Smooth muscle cell (in vitro differentiated cells): ENCODE measurements at regions not wholly inside any gene's neighbourhood (a gene's known extent, or its start where the extent isn't known, plus 50 kb on each side); places are given as distances from the start of the nearest gene placed in this dataset.

ENCODE experiments used
- DNase-seq: peaks from one replicate; lab custom pipeline; 2025; ENCODE audit not compliant: unreplicated experiment; lab: John Stamatoyannopoulos, UW
- H2AFZ ChIP-seq: fragments of 200-600 bp; sonication (generic); 2 replicates; pipeline ENCODE4 v1.6.0; 2016; ENCODE audit warnings: antibody characterized with exemption, low read depth, mild to moderate bottlenecking
- H3F3A ChIP-seq: fragments of 200-600 bp; sonication (generic); 2 replicates; pipeline ENCODE4 v1.6.0; 2017; ENCODE audit warnings: antibody characterized with exemption, low read depth
- H3K27ac ChIP-seq: fragments of 200-600 bp; sonication (generic); 2 replicates; pipeline ENCODE4 v1.5.1; 2016; ENCODE audit warnings: low read depth, mild to moderate bottlenecking
- H3K27me3 ChIP-seq: fragments of 200-600 bp; sonication (generic); 2 replicates; pipeline ENCODE4 v1.6.1; 2016; ENCODE audit warnings: low read depth, mild to moderate bottlenecking
- H3K36me3 ChIP-seq: fragments of 200-600 bp; sonication (generic); 2 replicates; pipeline ENCODE4 v1.5.1; 2016; ENCODE audit warnings: low read depth
- H3K4me1 ChIP-seq: fragments of 200-600 bp; sonication (generic); 2 replicates; pipeline ENCODE4 v1.5.1; 2016; ENCODE audit warnings: low read depth
- H3K4me2 ChIP-seq: fragments of 200-600 bp; sonication (generic); 2 replicates; pipeline ENCODE4 v1.6.0; 2016; ENCODE audit warnings: mild to moderate bottlenecking
- H3K4me3 ChIP-seq: fragments of 200-600 bp; sonication (generic); 2 replicates; pipeline ENCODE4 v1.5.1; 2016; ENCODE audit warnings: mild to moderate bottlenecking
- H3K79me2 ChIP-seq: fragments of 200-600 bp; sonication (generic); 2 replicates; pipeline ENCODE4 v1.6.0; 2016; ENCODE audit warnings: low read depth, mild to moderate bottlenecking
- H3K9ac ChIP-seq: fragments of 200-600 bp; sonication (generic); 2 replicates; pipeline ENCODE4 v1.6.0; 2016; ENCODE audit warnings: low read depth
- H3K9me3 ChIP-seq: fragments of 200-600 bp; sonication (generic); replicated peaks from 2 replicates; pipeline ENCODE4 v1.5.1; 2016; ENCODE audit warnings: low read depth
- H4K20me1 ChIP-seq: fragments of 200-600 bp; sonication (generic); 2 replicates; pipeline ENCODE4 v1.6.0; 2016; ENCODE audit warnings: low read depth
- CTCF ChIP-seq: fragments of 200-600 bp; sonication (generic); IDR thresholded peaks from 2 replicates; pipeline ENCODE4 v1.5.1; 2017; ENCODE audit warnings: borderline replicate concordance, mild to moderate bottlenecking, antibody characterized with exemption; ENCODE audit not compliant: insufficient read depth, poor library complexity, severe bottlenecking
- WGBS: methylation state at CpG from one replicate; pipeline ENCODE4 v1.1.7; 2016; ENCODE audit warnings: low lambda C conversion rate; 5-methylcytosine and 5-hydroxymethylcytosine counted together

GRCh38 chr4:115360431-115360830 lies 247.0 kb upstream of the NDST4 start:
- H3K4me1 ChIP-seq, result no peaks in the 10 kb centered on the region
- H3K9me3 ChIP-seq, result no peaks in the 10 kb centered on the region
- H3K36me3 ChIP-seq, result no peaks in the 10 kb centered on the region
- H3K27ac ChIP-seq, result peak overlapping the region; percentile 17
- no peak for DNase-seq
- H3K79me2 ChIP-seq, result no peaks in the 10 kb centered on the region
- H3K4me2 ChIP-seq, result peak overlapping the region; percentile 47
- H4K20me1 ChIP-seq, result no peaks in the 10 kb centered on the region
- H3K9ac ChIP-seq, result no peak overlapping the region
- no peaks in the 10 kb centered on the region for H3K27me3 ChIP-seq
- no peak overlapping the region for H3K4me3 ChIP-seq
- H3F3A ChIP-seq, result no peaks in the 10 kb centered on the region
- no peak for TF ChIP-seq CTCF
- 15% methylated on average over 2 of the region's 2 CpGs for WGBS
- peak overlapping the region; percentile 74 for H2AFZ ChIP-seq

GRCh38 chr4:115357776-115358175 lies 244.4 kb upstream of the NDST4 start:
- Histone ChIP-seq H3K4me3 (no peak overlapping the region), H3K27me3 (no peaks in the 10 kb centered on the region), H3K9ac (no peak overlapping the region), H3K79me2 (no peaks in the 10 kb centered on the region), H3K4me1 (no peaks in the 10 kb centered on the region), H4K20me1 (no peaks in the 10 kb centered on the region), H3K27ac (no peak overlapping the region), H2AFZ (no peak overlapping the region), H3F3A (no peaks in the 10 kb centered on the region), H3K4me2 (no peak overlapping the region), H3K9me3 (peaks cover 4% of the 10 kb centered on the region), H3K36me3 (no peaks in the 10 kb centered on the region)
- DNase-seq, result no peak
- no peak for TF ChIP-seq CTCF

DNA sequence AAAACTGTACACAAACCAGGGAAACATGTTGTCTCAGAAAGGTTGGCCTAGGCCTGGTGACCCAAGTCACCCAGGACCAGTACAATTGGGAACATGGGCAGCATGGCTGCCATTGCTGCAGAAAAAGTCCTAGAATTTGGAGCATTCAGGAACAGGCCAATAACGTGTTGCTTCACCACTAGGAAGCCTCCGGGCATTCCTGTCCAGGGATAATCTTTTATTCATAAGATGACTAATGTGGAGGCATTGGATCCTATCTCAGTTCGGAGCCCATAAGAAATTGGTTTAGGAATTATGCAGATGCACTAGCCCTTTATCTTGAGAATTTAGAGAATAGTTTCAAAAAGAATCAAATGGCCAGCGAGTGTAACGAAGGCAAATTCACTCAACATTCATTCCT lies 242.8 kb upstream of the NDST4 start:
- no peak for DNase-seq
- H3K4me2 ChIP-seq, result no peak overlapping the region
- no peak overlapping the region for H3K4me3 ChIP-seq
- no peaks in the 10 kb centered on the region for H3K27me3 ChIP-seq
- no peaks in the 10 kb centered on the region for H4K20me1 ChIP-seq
- TF ChIP-seq CTCF, result no peak
- no peak overlapping the region for H2AFZ ChIP-seq
- no peak overlapping the region for H3K9ac ChIP-seq
- WGBS, result 85% methylated on average over 5 of the region's 5 CpGs
- no peak overlapping the region for H3K27ac ChIP-seq
- no peaks in the 10 kb centered on the region for H3F3A ChIP-seq
- no peaks in the 10 kb centered on the region for H3K36me3 ChIP-seq
- peaks cover 4% of the 10 kb centered on the region for H3K9me3 ChIP-seq
- H3K79me2 ChIP-seq, result no peaks in the 10 kb centered on the region
- no peaks in the 10 kb centered on the region for H3K4me1 ChIP-seq

DNA sequence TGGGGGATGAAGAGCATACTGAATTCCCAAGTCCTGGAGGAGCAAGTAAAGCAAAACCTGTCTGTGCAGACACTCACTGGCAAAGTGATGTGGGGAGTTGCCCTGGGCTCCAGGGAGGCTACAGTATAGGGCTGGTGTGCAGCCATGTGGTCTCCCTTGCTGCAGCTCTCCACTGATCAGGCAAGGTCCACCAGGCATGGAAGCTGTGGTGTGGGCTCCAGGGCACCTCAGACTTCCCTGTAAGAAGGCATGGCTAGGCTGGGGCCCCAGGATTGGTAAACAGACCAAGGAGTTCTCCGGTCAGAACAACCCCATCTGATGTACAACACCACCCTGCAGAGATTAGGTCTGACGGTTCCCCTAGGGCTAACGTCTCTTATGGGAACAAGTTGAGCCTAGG lies 241.9 kb upstream of the NDST4 start:
- Histone ChIP-seq H3K4me3 (no peak overlapping the region), H3K27ac (no peak overlapping the region), H2AFZ (no peak overlapping the region), H3F3A (no peaks in the 10 kb centered on the region), H3K27me3 (no peaks in the 10 kb centered on the region), H3K79me2 (no peaks in the 10 kb centered on the region), H3K9ac (no peak overlapping the region), H3K36me3 (no peaks in the 10 kb centered on the region), H3K4me2 (no peak overlapping the region), H3K4me1 (no peaks in the 10 kb centered on the region), H4K20me1 (no peaks in the 10 kb centered on the region), H3K9me3 (peaks cover 4% of the 10 kb centered on the region)
- DNase-seq, result no peak
- 77% methylated on average over 3 of the region's 3 CpGs for WGBS
- no peak for TF ChIP-seq CTCF
